Epithelial cell of esophagus (primary cell): ENCODE measurements at regions not wholly inside any gene's neighbourhood (a gene's known extent, or its start where the extent isn't known, plus 50 kb on each side); places are given as distances from the start of the nearest gene placed in this dataset.
"Not testable (repeated sequence)": the region's sequence is repeated elsewhere in the genome, so short reads cannot be mapped to it uniquely, and the experiment has no call there.

ENCODE experiments used
- DNase-seq: peaks from one replicate; pipeline ENCODE4 v3.0.0; 2010; ENCODE audit warnings: low read depth
- H3K4me3 ChIP-seq: 2 replicates; pipeline ENCODE4 v1.5.1; 2011; ENCODE audit warnings: mild to moderate bottlenecking, low read length, control low read depth
- CTCF ChIP-seq: IDR thresholded peaks from 2 replicates; pipeline ENCODE4 v1.5.1; 2011; ENCODE audit warnings: low read depth, mild to moderate bottlenecking, low read length, control low read depth, inconsistent platforms; ENCODE audit not compliant: insufficient read depth; ENCODE audit errors: missing control alignments

GRCh38 chr5:7169240-7169878, 226.6 kb upstream of the ADCY2 start:
- DNase-seq = peak; percentile 87
- no peak for TF ChIP-seq CTCF
- no peak overlapping the region for H3K4me3 ChIP-seq

- H3K4me3 ChIP-seq = not testable (repeated sequence)
- peak; percentile 25 for DNase-seq
These were observed 225.2 kb upstream of the ADCY2 start for GRCh38 chr5:7170785-7171184.

GRCh38 chr5:7179364-7179763, 216.6 kb upstream of the ADCY2 start:
- TF ChIP-seq CTCF = no peak
- H3K4me3 ChIP-seq = no peak overlapping the region
- no peak for DNase-seq

GRCh38 chr5:7181841-7182240, 214.1 kb upstream of the ADCY2 start:
- no peak overlapping the region for H3K4me3 ChIP-seq
- no peak for TF ChIP-seq CTCF
- no peak for DNase-seq

GRCh38 chr5:7185742-7186141, 210.2 kb upstream of the ADCY2 start:
- no peak for TF ChIP-seq CTCF
- peak; percentile 43 for DNase-seq
- H3K4me3 ChIP-seq = no peak overlapping the region

- H3K4me3 ChIP-seq = no peak overlapping the region
- peak; percentile 39 for DNase-seq
- no peak for TF ChIP-seq CTCF
These were observed 209.1 kb upstream of the ADCY2 start for GRCh38 chr5:7186818-7187217.

GRCh38 chr5:7190712-7191250, 205.2 kb upstream of the ADCY2 start:
- TF ChIP-seq CTCF = no peak
- no peak overlapping the region for H3K4me3 ChIP-seq

More at GRCh38 chr5:7190712-7191250, 205.2 kb upstream of the ADCY2 start:
- peak; percentile 69 for DNase-seq
